Astrocyte (in vitro differentiated cells and primary cell): ENCODE measurements at regions not wholly inside any gene's neighbourhood (a gene's known extent, or its start where the extent isn't known, plus 50 kb on each side); places are given as distances from the start of the nearest gene placed in this dataset.

Experiments used
- DNase-seq: peaks from one replicate; pipeline ENCODE4 v3.0.0-alpha.2; 2010; ENCODE audit warnings: low read depth
- FAIRE-seq: peaks from 2 replicates; lab custom pipeline; 2011; peaks lifted over from hg19 to GRCh38; lab: Jason Lieb, UNC
- H2AFZ ChIP-seq: 2 replicates; pipeline ENCODE4 v1.6.0; 2012; ENCODE audit warnings: low read depth, low read length, inconsistent platforms
- H3K27ac ChIP-seq: 2 replicates; pipeline ENCODE4 v1.5.1; 2011; ENCODE audit warnings: low read depth, low read length, inconsistent platforms
- H3K27me3 ChIP-seq: 2 replicates; pipeline ENCODE4 v1.6.0; 2011; ENCODE audit warnings: low read length, inconsistent platforms; ENCODE audit not compliant: insufficient read depth
- H3K36me3 ChIP-seq: 2 replicates; pipeline ENCODE4 v1.5.1; 2011; ENCODE audit warnings: low read length, inconsistent platforms; ENCODE audit not compliant: insufficient read depth
- H3K4me1 ChIP-seq: 2 replicates; pipeline ENCODE4 v1.5.1; 2011; ENCODE audit warnings: low read length, inconsistent platforms; ENCODE audit not compliant: insufficient read depth
- H3K4me2 ChIP-seq: 2 replicates; pipeline ENCODE4 v1.6.0; 2012; ENCODE audit warnings: low read length, inconsistent platforms
- H3K4me3 ChIP-seq: 2 replicates; pipeline ENCODE4 v1.5.1; 2011; ENCODE audit warnings: low read depth, mild to moderate bottlenecking, low read length, inconsistent platforms; ENCODE audit not compliant: insufficient read depth
- H3K79me2 ChIP-seq: 2 replicates; pipeline ENCODE4 v1.6.0; 2012; ENCODE audit warnings: mild to moderate bottlenecking, low read length, inconsistent platforms; ENCODE audit not compliant: insufficient read depth
- H3K9ac ChIP-seq: 2 replicates; pipeline ENCODE4 v1.6.0; 2012; ENCODE audit warnings: mild to moderate bottlenecking, low read length, inconsistent platforms
- H3K9me3 ChIP-seq: 2 replicates; pipeline ENCODE4 v1.5.1; 2012; ENCODE audit warnings: low read depth, mild to moderate bottlenecking, low read length, inconsistent platforms; ENCODE audit not compliant: insufficient read depth
- H4K20me1 ChIP-seq: 2 replicates; pipeline ENCODE4 v1.6.0; 2012; ENCODE audit warnings: low read length, inconsistent platforms; ENCODE audit not compliant: insufficient read depth
- H3K27ac Mint-ChIP-seq: one replicate; pipeline ENCODE4 v1.8.0; 2021; ENCODE audit warnings: mild to moderate bottlenecking, mixed read lengths; ENCODE audit not compliant: unreplicated experiment
- H3K27me3 Mint-ChIP-seq: one replicate; pipeline ENCODE4 v1.8.0; 2021; ENCODE audit warnings: low read depth, mixed read lengths; ENCODE audit not compliant: unreplicated experiment
- H3K36me3 Mint-ChIP-seq: one replicate; pipeline ENCODE4 v1.8.0; 2021; ENCODE audit warnings: low read depth, mixed read lengths; ENCODE audit not compliant: unreplicated experiment
- H3K4me1 Mint-ChIP-seq: one replicate; pipeline ENCODE4 v1.8.0; 2021; ENCODE audit warnings: low read depth, mixed read lengths; ENCODE audit not compliant: unreplicated experiment
- H3K4me3 Mint-ChIP-seq: one replicate; pipeline ENCODE4 v1.8.0; 2021; ENCODE audit warnings: mild to moderate bottlenecking, moderate library complexity, mixed read lengths; ENCODE audit not compliant: unreplicated experiment
- H3K9me3 Mint-ChIP-seq: one replicate; pipeline ENCODE4 v1.8.0; 2021; ENCODE audit warnings: mild to moderate bottlenecking, mixed read lengths; ENCODE audit not compliant: unreplicated experiment
- CTCF ChIP-seq: IDR thresholded peaks from 2 replicates; pipeline ENCODE4 v1.5.1; 2011; ENCODE audit warnings: low read depth, mild to moderate bottlenecking, inconsistent platforms, low read length, moderate library complexity; ENCODE audit not compliant: insufficient read depth
- EZH2 ChIP-seq: IDR thresholded peaks from 2 replicates; pipeline ENCODE4 v1.6.1; 2012; ENCODE audit warnings: mild to moderate bottlenecking, low read length, inconsistent platforms; ENCODE audit not compliant: insufficient read depth

GRCh38 chr5:68805444-68805843 lies 288.4 kb upstream of the SLC30A5 start:
- DNase-seq (no peak), FAIRE-seq (no peak)
- H3K27me3 Mint-ChIP-seq = no peaks in the 10 kb centered on the region
- Histone ChIP-seq H3K4me3 (no peak overlapping the region), H3K36me3 (no peaks in the 10 kb centered on the region), H3K27me3 (no peaks in the 10 kb centered on the region), H2AFZ (no peak overlapping the region), H4K20me1 (no peaks in the 10 kb centered on the region), H3K4me2 (no peak overlapping the region), H3K79me2 (no peaks in the 10 kb centered on the region), H3K9me3 (no peaks in the 10 kb centered on the region), H3K27ac (no peak overlapping the region), H3K4me1 (no peaks in the 10 kb centered on the region), H3K9ac (no peak overlapping the region)
- TF ChIP-seq CTCF (no peak), EZH2 (no peak)
- no peaks in the 10 kb centered on the region for H3K4me1 Mint-ChIP-seq
- no peak overlapping the region for H3K4me3 Mint-ChIP-seq
- no peaks in the 10 kb centered on the region for H3K36me3 Mint-ChIP-seq
- no peaks in the 10 kb centered on the region for H3K9me3 Mint-ChIP-seq
- H3K27ac Mint-ChIP-seq = no peak overlapping the region

GRCh38 chr5:68817632-68818031 lies 276.2 kb upstream of the SLC30A5 start:
- Histone ChIP-seq H3K4me3 (no peak overlapping the region), H4K20me1 (no peaks in the 10 kb centered on the region), H3K4me1 (no peaks in the 10 kb centered on the region), H3K9ac (no peak overlapping the region), H3K9me3 (no peaks in the 10 kb centered on the region), H3K79me2 (no peaks in the 10 kb centered on the region), H3K27ac (no peak overlapping the region), H3K4me2 (no peak overlapping the region), H3K36me3 (no peaks in the 10 kb centered on the region), H2AFZ (no peak overlapping the region), H3K27me3 (no peaks in the 10 kb centered on the region)
- TF ChIP-seq CTCF (no peak), EZH2 (no peak)
- DNase-seq (no peak), FAIRE-seq (no peak)
- no peaks in the 10 kb centered on the region for H3K27me3 Mint-ChIP-seq
- H3K36me3 Mint-ChIP-seq = no peaks in the 10 kb centered on the region
- no peak overlapping the region for H3K27ac Mint-ChIP-seq
- no peaks in the 10 kb centered on the region for H3K9me3 Mint-ChIP-seq
- peaks cover 2% of the 10 kb centered on the region for H3K4me1 Mint-ChIP-seq
- H3K4me3 Mint-ChIP-seq = no peak overlapping the region

- Mint-ChIP-seq H3K9me3 (no peaks in the 10 kb centered on the region), H3K27ac (no peak overlapping the region), H3K4me3 (no peak overlapping the region), H3K27me3 (no peaks in the 10 kb centered on the region), H3K36me3 (no peaks in the 10 kb centered on the region), H3K4me1 (peaks cover 7% of the 10 kb centered on the region)
- DNase-seq (no peak), FAIRE-seq (no peak)
- no peaks in the 10 kb centered on the region for H3K9me3 ChIP-seq
- H3K4me1 ChIP-seq = no peaks in the 10 kb centered on the region
- no peak overlapping the region for H2AFZ ChIP-seq
- no peaks in the 10 kb centered on the region for H3K27me3 ChIP-seq
- no peaks in the 10 kb centered on the region for H4K20me1 ChIP-seq
- no peak overlapping the region for H3K4me3 ChIP-seq
- H3K27ac ChIP-seq = no peak overlapping the region
- TF ChIP-seq CTCF (no peak), EZH2 (no peak)
- no peaks in the 10 kb centered on the region for H3K79me2 ChIP-seq
- no peaks in the 10 kb centered on the region for H3K36me3 ChIP-seq
- H3K9ac ChIP-seq = no peak overlapping the region
- H3K4me2 ChIP-seq = no peak overlapping the region
These were observed 275.6 kb upstream of the SLC30A5 start for GRCh38 chr5:68818057-68818695.
